Lower lobe of right lung (tissue), 2 donors: ENCODE measurements at regions not wholly inside any gene's neighbourhood (a gene's known extent, or its start where the extent isn't known, plus 50 kb on each side); places are given as distances from the start of the nearest gene placed in this dataset.

ENCODE experiments used
- ATAC-seq, 2 donors: fragments of 200-7000 bp; cut with Tn5 transposase; one replicate each; pipeline ENCODE4 v1.9.1; 2020 to 2022; ENCODE audit warnings: mild to moderate bottlenecking in 2 of 2, moderate library complexity in 2 of 2
- DNase-seq: peaks from one replicate; pipeline ENCODE4 v3.0.0-alpha.2; 2020
- H3K27ac ChIP-seq: fragments of 200-600 bp; one replicate; pipeline ENCODE4 v1.8.0; 2022
- H3K27me3 ChIP-seq: fragments of 200-600 bp; one replicate; pipeline ENCODE4 v1.8.0; 2022; ENCODE audit warnings: low read depth
- H3K36me3 ChIP-seq: fragments of 200-600 bp; one replicate; pipeline ENCODE4 v1.8.0; 2022; ENCODE audit warnings: mild to moderate bottlenecking
- H3K4me1 ChIP-seq: fragments of 200-600 bp; one replicate; pipeline ENCODE4 v1.8.0; 2022
- H3K4me3 ChIP-seq: fragments of 200-600 bp; one replicate; pipeline ENCODE4 v1.8.0; 2022; ENCODE audit warnings: mild to moderate bottlenecking
- H3K9me3 ChIP-seq: fragments of 200-600 bp; one replicate; pipeline ENCODE4 v1.8.0; 2022
- CTCF ChIP-seq: fragments of 200-600 bp; IDR thresholded peaks from one replicate; pipeline ENCODE4 v1.8.0; 2022; ENCODE audit warnings: antibody characterized with exemption, mild to moderate bottlenecking
- intact Hi-C: fragments of 100-400 bp; cut with DNase I; formaldehyde crosslinking; loops from one replicate; pipeline ENCODE4 v1.11.0; 2022
- donor health status: DM: no; HTN: yes; CAD: no; lungs with severe emphysema.

GRCh38 chrX:121114691-121115090 lies 67.3 kb downstream of the GLUD2 start:
- no peak for TF ChIP-seq CTCF
- H3K27me3 ChIP-seq, result no peaks in the 10 kb centered on the region
- no peaks in the 10 kb centered on the region for H3K36me3 ChIP-seq
- intact Hi-C loops, result no loop called here
- no peaks in the 10 kb centered on the region for H3K9me3 ChIP-seq
- ATAC-seq (no peak), DNase-seq (no peak)
- no peaks in the 10 kb centered on the region for H3K4me1 ChIP-seq
- no peak overlapping the region for H3K4me3 ChIP-seq
- no peak overlapping the region for H3K27ac ChIP-seq

GRCh38 chrX:121120690-121121605 lies 73.5 kb downstream of the GLUD2 start:
- ATAC-seq (no peak), DNase-seq (no peak)
- no peak for TF ChIP-seq CTCF
- Histone ChIP-seq H3K27me3 (no peaks in the 10 kb centered on the region), H3K4me1 (no peaks in the 10 kb centered on the region), H3K4me3 (no peak overlapping the region), H3K36me3 (no peaks in the 10 kb centered on the region), H3K9me3 (no peaks in the 10 kb centered on the region), H3K27ac (no peak overlapping the region)
- intact Hi-C loops, result no loop called here

- Histone ChIP-seq H3K4me1 (no peaks in the 10 kb centered on the region), H3K4me3 (no peak overlapping the region), H3K9me3 (no peaks in the 10 kb centered on the region), H3K36me3 (no peaks in the 10 kb centered on the region), H3K27me3 (no peaks in the 10 kb centered on the region), H3K27ac (no peak overlapping the region)
- intact Hi-C loops, result no loop called here
- no peak for TF ChIP-seq CTCF
- ATAC-seq (no peak), DNase-seq (no peak)
Measured at GRCh38 chrX:121122332-121122731, 74.9 kb downstream of the GLUD2 start.

GRCh38 chrX:121128925-121129877 lies 81.8 kb downstream of the GLUD2 start:
- Histone ChIP-seq H3K36me3 (no peaks in the 10 kb centered on the region), H3K4me1 (no peaks in the 10 kb centered on the region), H3K27ac (no peak overlapping the region), H3K27me3 (no peaks in the 10 kb centered on the region), H3K9me3 (no peaks in the 10 kb centered on the region), H3K4me3 (no peak overlapping the region)
- no peak for DNase-seq
- no peak for TF ChIP-seq CTCF
- intact Hi-C loops, result no loop called here
- ATAC-seq, result no peak

GRCh38 chrX:121132675-121133074 lies 85.3 kb downstream of the GLUD2 start:
- no peaks in the 10 kb centered on the region for H3K27me3 ChIP-seq
- no peaks in the 10 kb centered on the region for H3K9me3 ChIP-seq
- no peak overlapping the region for H3K27ac ChIP-seq
- TF ChIP-seq CTCF, result no peak
- intact Hi-C loops, result no loop called here
- no peak overlapping the region for H3K4me3 ChIP-seq
- H3K4me1 ChIP-seq, result no peaks in the 10 kb centered on the region
- no peak for ATAC-seq
- no peaks in the 10 kb centered on the region for H3K36me3 ChIP-seq
- no peak for DNase-seq
